Mammary epithelial cell (primary cell): ENCODE measurements at regions not wholly inside any gene's neighbourhood (a gene's known extent, or its start where the extent isn't known, plus 50 kb on each side); places are given as distances from the start of the nearest gene placed in this dataset.

Experiments used
- EZH2 ChIP-seq: IDR thresholded peaks from 2 replicates; pipeline ENCODE4 v1.6.1; 2012; ENCODE audit warnings: low read length, inconsistent platforms, borderline replicate concordance
- TF ChIP-seq, protein P1 (sequence below), 2 donors: IDR thresholded peaks in 1 of 2; conservative IDR thresholded peaks in 1 of 2; 2 replicates each; pipeline ENCODE4 v1.5.1; 2011 to 2012; ENCODE audit warnings: inconsistent platforms in 2 of 2, low read length in 2 of 2, mild to moderate bottlenecking in 2 of 2, control low read depth in 1 of 2, low read depth in 1 of 2; ENCODE audit not compliant: insufficient read depth in 1 of 2; ENCODE audit errors: extremely low read depth in 1 of 2

DNA sequence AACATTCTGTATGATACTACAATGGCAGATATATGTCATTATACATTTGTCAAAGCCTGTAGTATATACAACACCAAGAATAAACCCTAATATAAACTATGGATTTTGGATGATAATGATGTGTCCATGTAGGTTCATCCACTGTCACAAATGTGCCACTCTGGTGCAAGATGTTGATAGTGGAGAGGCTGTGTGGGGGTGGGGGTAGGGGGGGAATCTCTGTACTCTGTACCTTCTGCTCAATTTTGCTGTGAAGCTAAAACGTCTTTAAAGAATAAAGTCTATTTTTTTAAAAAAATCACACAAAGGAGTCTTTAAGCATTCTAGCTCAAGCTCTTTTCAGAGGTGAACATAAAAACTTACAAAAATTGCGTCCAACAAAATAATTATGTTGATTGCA lies 88.2 kb upstream of the ABI3BP start:
- TF ChIP-seq, protein P1, sequence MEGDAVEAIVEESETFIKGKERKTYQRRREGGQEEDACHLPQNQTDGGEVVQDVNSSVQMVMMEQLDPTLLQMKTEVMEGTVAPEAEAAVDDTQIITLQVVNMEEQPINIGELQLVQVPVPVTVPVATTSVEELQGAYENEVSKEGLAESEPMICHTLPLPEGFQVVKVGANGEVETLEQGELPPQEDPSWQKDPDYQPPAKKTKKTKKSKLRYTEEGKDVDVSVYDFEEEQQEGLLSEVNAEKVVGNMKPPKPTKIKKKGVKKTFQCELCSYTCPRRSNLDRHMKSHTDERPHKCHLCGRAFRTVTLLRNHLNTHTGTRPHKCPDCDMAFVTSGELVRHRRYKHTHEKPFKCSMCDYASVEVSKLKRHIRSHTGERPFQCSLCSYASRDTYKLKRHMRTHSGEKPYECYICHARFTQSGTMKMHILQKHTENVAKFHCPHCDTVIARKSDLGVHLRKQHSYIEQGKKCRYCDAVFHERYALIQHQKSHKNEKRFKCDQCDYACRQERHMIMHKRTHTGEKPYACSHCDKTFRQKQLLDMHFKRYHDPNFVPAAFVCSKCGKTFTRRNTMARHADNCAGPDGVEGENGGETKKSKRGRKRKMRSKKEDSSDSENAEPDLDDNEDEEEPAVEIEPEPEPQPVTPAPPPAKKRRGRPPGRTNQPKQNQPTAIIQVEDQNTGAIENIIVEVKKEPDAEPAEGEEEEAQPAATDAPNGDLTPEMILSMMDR (conservative IDR thresholded peaks at IDR 0.05 in 1 of 2, IDR thresholded peaks at IDR 0.05 in 1 of 2; ENCODE audit: extremely low read depth in 1 of 2, insufficient read depth in 1 of 2, low read depth in 1 of 2, low read length in 2 of 2) = no peak
- TF ChIP-seq EZH2 = no peak
